Esophagus muscularis mucosa (tissue), 4 donors: ENCODE measurements at regions not wholly inside any gene's neighbourhood (a gene's known extent, or its start where the extent isn't known, plus 50 kb on each side); places are given as distances from the start of the nearest gene placed in this dataset.
A peak's percentile ranks its signal among the peaks of the same experiment; 100 is the strongest.

Experiments used
- DNase-seq: peaks from one replicate; pipeline ENCODE4 v3.0.0-alpha.2; 2017; ENCODE audit errors: extremely low spot score
- H3K27ac ChIP-seq, 4 donors: fragments of 200-600 bp; sonication (generic); replicated peaks in 1 of 4; 1 replicate in 3 of 4; 2 replicates in 1 of 4; pipeline ENCODE4 v1.5.1; 2016 to 2019; ENCODE audit warnings: mild to moderate bottlenecking in 1 of 4
- H3K27me3 ChIP-seq, 4 donors: fragments of 200-600 bp; sonication (generic); one replicate each; pipeline versions ENCODE4 v1.5.1 to v1.6.0; 2016 to 2019
- H3K36me3 ChIP-seq, 4 donors: fragments of 200-600 bp; sonication (generic); one replicate each; pipeline ENCODE4 v1.5.1; 2016 to 2019
- H3K4me1 ChIP-seq, 4 donors: fragments of 200-600 bp; sonication (generic); one replicate each; pipeline ENCODE4 v1.5.1; 2016 to 2019
- H3K4me3 ChIP-seq, 4 donors: fragments of 200-600 bp; sonication (generic); 1 replicate in 2 of 4; 2 replicates in 2 of 4; pipeline ENCODE4 v1.5.1; 2016 to 2019; ENCODE audit warnings: mild to moderate bottlenecking in 4 of 4, moderate library complexity in 1 of 4
- H3K9me3 ChIP-seq, 4 donors: fragments of 200-600 bp; sonication (generic); 1 replicate in 3 of 4; 2 replicates in 1 of 4; pipeline ENCODE4 v1.5.1; 2016 to 2019
- CTCF ChIP-seq, 3 experiments: fragments of 200-600 bp in 2 of 3; fragments of 450-650 bp in 1 of 3; sonication (generic) in 2 of 3; IDR thresholded peaks; one replicate each; pipeline ENCODE4 v1.5.1; 2017 to 2019; ENCODE audit warnings: antibody characterized with exemption in 3 of 3, mild to moderate bottlenecking in 2 of 3, moderate library complexity in 1 of 3
- EP300 ChIP-seq: sonication (generic); formaldehyde crosslinking; IDR thresholded peaks from one replicate; pipeline ENCODE4 v1.6.1; 2017; ENCODE audit warnings: antibody characterized with exemption
- POLR2A ChIP-seq: fragments of 450-650 bp; IDR thresholded peaks from one replicate; pipeline ENCODE4 v1.6.1; 2017; ENCODE audit warnings: antibody characterized with exemption, moderate library complexity, mild to moderate bottlenecking, low read depth
- POLR2AphosphoS5 ChIP-seq, 2 donors: sonication (generic); formaldehyde crosslinking; IDR thresholded peaks; one replicate each; pipeline ENCODE4 v1.6.1; 2017; ENCODE audit warnings: antibody characterized with exemption in 2 of 2
- WGBS: methylation state at CpG from one replicate; pipeline ENCODE4 v1.1.5; 2018; 5-methylcytosine and 5-hydroxymethylcytosine counted together
- intact Hi-C: fragments of 100-400 bp; cut with DNase I; formaldehyde crosslinking; loops from one replicate; pipeline ENCODE4 v1.15.1; 2023

- Histone ChIP-seq H3K27ac (no peak overlapping the region), H3K27me3 (no peaks in the 10 kb centered on the region), H3K4me3 (no peak overlapping the region), H3K4me1 (peaks cover 5 to 19% (median 18%) of the 10 kb centered on the region in 4 donors), H3K36me3 (no peaks in the 10 kb centered on the region), H3K9me3 (peaks cover 3 to 32% (median 18%) of the 10 kb centered on the region in 4 donors)
- no peak for TF ChIP-seq POLR2A
- TF ChIP-seq CTCF (IDR thresholded peaks at IDR 0.05) = no peak
- TF ChIP-seq POLR2AphosphoS5 (IDR thresholded peaks at IDR 0.05) = no peak
- no peak for TF ChIP-seq EP300
- intact Hi-C loops = loop anchor here (5.0 to 10.0 kb wide), 2 partner anchors 480 to 848 kb away; partner anchors contain the start of gene HDAC4
- WGBS = 91% methylated on average over 2 of the region's 2 CpGs
- no peak for DNase-seq
Measured at GRCh38 chr2:239884875-239885274, 140.3 kb downstream of the NDUFA10 start.

DNA sequence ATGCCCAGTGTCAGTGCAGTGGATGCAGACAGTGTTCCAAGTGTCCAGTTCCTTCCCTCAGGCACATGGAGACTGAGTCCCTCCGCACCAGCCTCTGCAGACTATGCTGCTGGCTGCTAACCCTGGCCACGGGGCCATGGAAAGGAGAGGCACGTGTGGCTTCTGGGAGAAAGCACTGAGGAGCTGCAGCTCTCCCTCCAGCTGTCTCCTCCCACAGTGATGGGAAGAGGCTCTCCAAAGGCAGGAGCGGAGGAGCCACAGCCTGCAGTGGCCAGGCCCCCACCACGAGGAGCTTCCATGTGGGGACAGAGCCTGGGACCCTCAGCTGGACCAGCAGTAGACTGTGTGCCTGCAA is 141.1 kb downstream of the NDUFA10 start:
- Histone ChIP-seq H3K4me3 (no peak overlapping the region), H3K4me1 (peaks cover 5 to 19% (median 18%) of the 10 kb centered on the region in 4 donors), H3K36me3 (no peaks in the 10 kb centered on the region), H3K9me3 (peaks cover 3 to 32% (median 18%) of the 10 kb centered on the region in 4 donors), H3K27me3 (no peaks in the 10 kb centered on the region), H3K27ac (no peak overlapping the region)
- WGBS = 100% methylated on average over 4 of the region's 5 CpGs
- intact Hi-C loops = loop anchor here (5.0 to 10.0 kb wide), 2 partner anchors 479 to 847 kb away; partner anchors contain the start of gene HDAC4
- DNase-seq = no peak
- TF ChIP-seq POLR2A (no peak), POLR2AphosphoS5 (IDR thresholded peaks at IDR 0.05) (no peak)

GRCh38 chr2:239883326-239884050 is 141.7 kb downstream of the NDUFA10 start:
- Histone ChIP-seq H3K27me3 (no peaks in the 10 kb centered on the region), H3K4me1 (peaks cover 5 to 19% (median 18%) of the 10 kb centered on the region in 4 donors), H3K4me3 (no peak overlapping the region), H3K36me3 (no peaks in the 10 kb centered on the region), H3K27ac (no peak overlapping the region), H3K9me3 (peaks cover 3 to 32% (median 18%) of the 10 kb centered on the region in 4 donors)
- WGBS = 74% methylated on average over 7 of the region's 12 CpGs
- intact Hi-C loops = loop anchor here (5.0 to 10.0 kb wide), 2 partner anchors 479 to 846 kb away; partner anchors contain the start of gene HDAC4
- peak; percentile 47 for DNase-seq
- TF ChIP-seq POLR2A = no peak
- no peak for TF ChIP-seq POLR2AphosphoS5 (IDR thresholded peaks at IDR 0.05)
- no peak for TF ChIP-seq EP300
- TF ChIP-seq CTCF (IDR thresholded peaks at IDR 0.05) = no peak

DNA sequence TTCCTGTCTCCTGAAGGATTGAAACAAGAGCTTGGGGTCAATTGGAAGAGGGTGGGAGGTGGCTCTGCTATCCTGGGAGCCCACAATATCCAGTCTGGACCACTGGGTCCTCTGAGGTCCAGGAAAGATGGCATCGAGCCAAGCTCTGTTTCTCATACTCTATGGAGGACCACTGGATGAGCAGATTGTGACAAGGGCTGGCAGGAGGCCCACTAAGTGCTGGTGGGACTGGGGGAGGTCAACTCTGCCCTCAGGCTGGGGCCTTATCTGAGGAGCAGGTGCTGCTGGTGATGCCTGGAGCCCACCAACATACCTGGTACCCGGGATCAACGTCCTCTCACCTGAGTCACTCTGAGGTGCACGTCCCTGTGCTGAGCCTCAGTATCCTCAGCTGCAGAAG is 142.4 kb downstream of the NDUFA10 start:
- Histone ChIP-seq H3K9me3 (peaks cover 3 to 32% (median 18%) of the 10 kb centered on the region in 4 donors), H3K4me1 (peaks cover 5 to 19% (median 18%) of the 10 kb centered on the region in 4 donors), H3K4me3 (no peak overlapping the region), H3K36me3 (no peaks in the 10 kb centered on the region), H3K27me3 (no peaks in the 10 kb centered on the region), H3K27ac (no peak overlapping the region)
- DNase-seq = peak; percentile 57
- intact Hi-C loops = loop anchor here (5.0 to 10.0 kb wide), 2 partner anchors 478 to 845 kb away; partner anchors contain the start of gene HDAC4
- TF ChIP-seq CTCF (IDR thresholded peaks at IDR 0.05) = no peak
- TF ChIP-seq EP300 = no peak
- no peak for TF ChIP-seq POLR2A
- TF ChIP-seq POLR2AphosphoS5 (IDR thresholded peaks at IDR 0.05) = no peak
- 85% methylated on average over 2 of the region's 4 CpGs for WGBS

- H3K36me3 ChIP-seq = no peaks in the 10 kb centered on the region
- peak; percentile 75 for DNase-seq
- TF ChIP-seq EP300 (no peak), POLR2AphosphoS5 (IDR thresholded peaks at IDR 0.05) (peak in 1 of 2 donors; percentile 23), POLR2A (no peak), CTCF (IDR thresholded peaks at IDR 0.05) (peak; percentile 60 to 74 (median 73))
- peaks cover 3 to 32% (median 18%) of the 10 kb centered on the region in 4 donors for H3K9me3 ChIP-seq
- no peaks in the 10 kb centered on the region for H3K27me3 ChIP-seq
- 67% methylated on average over 3 of the region's 5 CpGs for WGBS
- H3K4me3 ChIP-seq = no peak overlapping the region
- peaks cover 5 to 19% (median 18%) of the 10 kb centered on the region in 4 donors for H3K4me1 ChIP-seq
- peak overlapping the region; percentile 44 to 76 (median 62) for H3K27ac ChIP-seq
- intact Hi-C loops = loop anchor here (5.0 to 10.0 kb wide), 2 partner anchors 478 to 845 kb away; partner anchors contain the start of gene HDAC4
Measured at GRCh38 chr2:239882331-239882732, 142.8 kb downstream of the NDUFA10 start.
